HG02973 (cell line): ENCODE measurements at regions not wholly inside any gene's neighbourhood (a gene's known extent, or its start where the extent isn't known, plus 50 kb on each side); places are given as distances from the start of the nearest gene placed in this dataset.

Source experiments
- ATAC-seq: cut with Tn5 transposase; IDR thresholded peaks from one replicate; pipeline ENCODE4 v1.9.1; 2021; ENCODE audit warnings: moderate library complexity; ENCODE audit not compliant: unreplicated experiment

- ATAC-seq, result no peak
Measured at GRCh38 chr5:159525117-159525516, 194.8 kb upstream of the IL12B start.

GRCh38 chr5:159527546-159528254 is 197.4 kb upstream of the IL12B start:
- no peak for ATAC-seq

GRCh38 chr5:159531554-159532105 is 201.3 kb upstream of the IL12B start:
- no peak for ATAC-seq

- ATAC-seq, result no peak
Measured at GRCh38 chr5:159533197-159533596, 202.9 kb upstream of the IL12B start.

- ATAC-seq, result no peak
Measured at GRCh38 chr5:159536166-159536565, 205.9 kb upstream of the IL12B start.

- ATAC-seq, result no peak
Measured at GRCh38 chr5:159536646-159537045, 206.4 kb upstream of the IL12B start.

GRCh38 chr5:159539678-159540077 is 209.4 kb upstream of the IL12B start:
- no peak for ATAC-seq

- ATAC-seq, result no peak
Measured at GRCh38 chr5:159543326-159543725, 213.0 kb upstream of the IL12B start.

GRCh38 chr5:159545156-159545555 is 214.9 kb upstream of the IL12B start:
- ATAC-seq, result no peak

GRCh38 chr5:159547466-159548195 is 217.3 kb upstream of the IL12B start:
- no peak for ATAC-seq

GRCh38 chr5:159548517-159548916 is 218.2 kb upstream of the IL12B start:
- ATAC-seq, result no peak

- no peak for ATAC-seq
Measured at GRCh38 chr5:159549046-159549445, 218.8 kb upstream of the IL12B start.

- ATAC-seq, result no peak
Measured at GRCh38 chr5:159550951-159551350, 220.7 kb upstream of the IL12B start.

- no peak for ATAC-seq
Measured at GRCh38 chr5:159552751-159553150, 222.5 kb upstream of the IL12B start.

GRCh38 chr5:159553792-159554191 is 223.5 kb upstream of the IL12B start:
- no peak for ATAC-seq

GRCh38 chr5:159555084-159555483 is 224.8 kb upstream of the IL12B start:
- ATAC-seq, result no peak

GRCh38 chr5:159559337-159559736 is 229.1 kb upstream of the IL12B start:
- no peak for ATAC-seq

GRCh38 chr5:159560088-159560487 is 229.8 kb upstream of the IL12B start:
- ATAC-seq, result no peak

GRCh38 chr5:159564031-159564430 is 233.7 kb upstream of the IL12B start:
- no peak for ATAC-seq

- no peak for ATAC-seq
Measured at GRCh38 chr5:159566832-159567231, 236.5 kb upstream of the IL12B start.

GRCh38 chr5:159567461-159567860 is 237.2 kb upstream of the IL12B start:
- ATAC-seq, result no peak
